ENCODE measurements at regions not wholly inside any gene's neighbourhood (a gene's known extent, or its start where the extent isn't known, plus 50 kb on each side); places are given as distances from the start of the nearest gene placed in this dataset.

DNA sequence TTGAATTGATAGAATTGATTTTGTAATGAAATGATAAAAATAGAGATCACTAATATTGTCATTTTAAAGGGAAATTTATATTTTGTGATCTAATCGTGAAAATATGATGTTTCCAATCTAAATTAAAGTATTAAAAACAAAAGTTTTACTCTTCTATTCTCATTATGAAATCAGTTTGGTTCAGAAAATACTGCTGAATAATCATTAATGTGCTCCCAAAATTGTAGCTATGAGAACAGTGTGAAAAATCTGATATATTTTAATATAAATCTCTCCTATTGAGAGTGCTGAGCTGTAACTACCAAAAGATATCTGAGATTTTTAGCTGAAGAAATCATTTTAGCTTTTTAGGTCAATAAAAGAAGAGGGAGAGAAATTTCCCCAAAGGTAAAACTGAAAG lies 287.5 kb upstream of the ANO3 start:
- TF ChIP-seq EHMT2 (IDR thresholded peaks at IDR 0.05; ENCODE audit: low read depth) = no peak
- TF ChIP-seq, protein P1, sequence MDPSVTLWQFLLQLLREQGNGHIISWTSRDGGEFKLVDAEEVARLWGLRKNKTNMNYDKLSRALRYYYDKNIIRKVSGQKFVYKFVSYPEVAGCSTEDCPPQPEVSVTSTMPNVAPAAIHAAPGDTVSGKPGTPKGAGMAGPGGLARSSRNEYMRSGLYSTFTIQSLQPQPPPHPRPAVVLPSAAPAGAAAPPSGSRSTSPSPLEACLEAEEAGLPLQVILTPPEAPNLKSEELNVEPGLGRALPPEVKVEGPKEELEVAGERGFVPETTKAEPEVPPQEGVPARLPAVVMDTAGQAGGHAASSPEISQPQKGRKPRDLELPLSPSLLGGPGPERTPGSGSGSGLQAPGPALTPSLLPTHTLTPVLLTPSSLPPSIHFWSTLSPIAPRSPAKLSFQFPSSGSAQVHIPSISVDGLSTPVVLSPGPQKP (IDR thresholded peaks at IDR 0.05; ENCODE audit: low read depth, low read length) = no peak
- TF ChIP-seq MAFK (IDR thresholded peaks at IDR 0.05; ENCODE audit: partially characterized antibody) = peak; percentile 57
- TF ChIP-seq, protein P2, sequence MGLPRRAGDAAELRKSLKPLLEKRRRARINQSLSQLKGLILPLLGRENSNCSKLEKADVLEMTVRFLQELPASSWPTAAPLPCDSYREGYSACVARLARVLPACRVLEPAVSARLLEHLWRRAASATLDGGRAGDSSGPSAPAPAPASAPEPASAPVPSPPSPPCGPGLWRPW (IDR thresholded peaks at IDR 0.05) = no peak
- no peak for TF ChIP-seq CEBPB (IDR thresholded peaks at IDR 0.05)
- TF ChIP-seq HOXA7 (CRISPR knock-in tag; IDR thresholded peaks at IDR 0.05) = no peak
- TF ChIP-seq ZFP36 (IDR thresholded peaks at IDR 0.05; ENCODE audit: borderline replicate concordance, partially characterized antibody) = no peak

DNA sequence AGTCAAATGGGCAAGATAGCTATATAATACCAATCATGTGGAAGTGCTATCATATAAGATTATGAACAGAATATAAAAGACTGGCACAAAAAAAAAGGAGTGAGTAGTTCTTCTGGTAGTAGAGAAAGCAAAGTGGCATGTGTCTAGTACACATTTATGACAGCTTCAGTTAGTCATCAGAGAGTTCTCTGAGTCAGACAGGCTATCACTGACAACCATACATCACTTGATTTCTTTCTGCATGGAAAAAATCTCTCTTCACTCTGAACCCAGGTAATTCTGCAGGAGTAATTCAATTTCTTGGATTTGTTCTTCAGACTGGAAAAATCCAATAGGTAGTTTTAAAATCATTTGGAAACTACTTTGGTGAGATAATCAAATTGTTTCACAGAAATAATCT lies 286.8 kb upstream of the ANO3 start:
- ATAC-seq (no peak), DNase-seq (ENCODE audit: low read depth in 1 of 2, low spot score in 1 of 2) (no peak), FAIRE-seq (no peak)
- ChIA-PET CTCF (no interaction called here), POLR2A (no interaction called here)
- no peak overlapping the region for H3K27ac ChIP-seq
- H3K4me2 ChIP-seq = no peak overlapping the region
- H3K4me3 ChIP-seq = no peak overlapping the region
- H3K9me3 ChIP-seq = no peaks in the 10 kb centered on the region
- TF ChIP-seq, protein P2 (IDR thresholded peaks at IDR 0.05) = no peak
- TF ChIP-seq FOSB (CRISPR knock-in tag; IDR thresholded peaks at IDR 0.05) = no peak
- TF ChIP-seq JUN (IDR thresholded peaks at IDR 0.05) = no peak
- TF ChIP-seq KDM5A (IDR thresholded peaks at IDR 0.05) = no peak
- TF ChIP-seq, protein P3, sequence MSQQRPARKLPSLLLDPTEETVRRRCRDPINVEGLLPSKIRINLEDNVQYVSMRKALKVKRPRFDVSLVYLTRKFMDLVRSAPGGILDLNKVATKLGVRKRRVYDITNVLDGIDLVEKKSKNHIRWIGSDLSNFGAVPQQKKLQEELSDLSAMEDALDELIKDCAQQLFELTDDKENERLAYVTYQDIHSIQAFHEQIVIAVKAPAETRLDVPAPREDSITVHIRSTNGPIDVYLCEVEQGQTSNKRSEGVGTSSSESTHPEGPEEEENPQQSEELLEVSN (IDR thresholded peaks at IDR 0.05; ENCODE audit: borderline replicate concordance, low read depth) = no peak
- TF ChIP-seq NPAS2 (CRISPR knock-in tag; IDR thresholded peaks at IDR 0.05; ENCODE audit: borderline replicate concordance) = no peak
- TF ChIP-seq HOXB5 (CRISPR knock-in tag; IDR thresholded peaks at IDR 0.05) = no peak
- TF ChIP-seq RAD21 (conservative IDR thresholded peaks at IDR 0.05 in 1 of 2, IDR thresholded peaks at IDR 0.05 in 1 of 2) = no peak
- no peak for TF ChIP-seq JUNB (IDR thresholded peaks at IDR 0.05)
- no peak for TF ChIP-seq BHLHE40 (IDR thresholded peaks at IDR 0.05; ENCODE audit: low read depth, low read length)
- TF ChIP-seq CHD2 (IDR thresholded peaks at IDR 0.05; ENCODE audit: low read length, partially characterized antibody) = no peak
- no peaks in the 10 kb centered on the region for H3K4me1 ChIP-seq

More for the DNA sequence above, 287.5 kb upstream of the ANO3 start:
- H3K27ac ChIP-seq = no peak overlapping the region
- ATAC-seq = no peak
- no peak for FAIRE-seq
- ChIA-PET CTCF (no interaction called here), POLR2A (no interaction called here)
- no peak for DNase-seq (ENCODE audit: low read depth in 1 of 2, low spot score in 1 of 2)
- no peak overlapping the region for H3K4me3 ChIP-seq
- H3K9me3 ChIP-seq = no peaks in the 10 kb centered on the region
- no peak overlapping the region for H3K4me2 ChIP-seq
- 5% methylated on average over 1 of the region's 1 CpG for WGBS (ENCODE audit: missing lambda C conversion rate)
- H3K4me1 ChIP-seq = no peaks in the 10 kb centered on the region

DNA sequence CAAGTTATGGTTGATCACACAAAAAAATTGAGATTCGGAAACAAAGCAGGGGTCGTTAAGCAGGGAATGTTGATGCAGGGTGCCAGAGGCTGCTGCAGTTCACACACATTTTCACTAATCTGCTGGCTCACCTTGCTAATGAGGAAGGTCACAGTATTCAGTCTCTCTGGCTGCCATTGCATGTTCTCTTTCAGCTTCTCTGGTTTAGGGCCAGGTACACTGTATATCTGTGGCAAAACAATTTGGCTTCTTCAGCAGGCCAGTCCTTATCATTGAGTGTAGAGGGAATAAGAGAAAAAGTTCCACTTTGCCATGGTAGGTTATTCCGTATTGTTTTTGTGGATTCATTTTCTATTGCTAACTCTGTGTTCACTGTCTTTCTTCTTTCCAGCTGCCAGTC lies 283.7 kb upstream of the ANO3 start:
- ChIA-PET CTCF (no interaction called here), POLR2A (no interaction called here)
- H3K9me3 ChIP-seq = no peaks in the 10 kb centered on the region
- WGBS (ENCODE audit: missing lambda C conversion rate) = 42% methylated on average over 3 of the region's 3 CpGs
- no peak overlapping the region for H3K4me3 ChIP-seq
- DNase-seq (ENCODE audit: low read depth in 1 of 2, low spot score in 1 of 2) (no peak), ATAC-seq (no peak), FAIRE-seq (no peak)
- H3K4me1 ChIP-seq = no peaks in the 10 kb centered on the region
- H3K4me2 ChIP-seq = no peak overlapping the region
- H3K27ac ChIP-seq = no peak overlapping the region
- no peak for TF ChIP-seq RAD21 (conservative IDR thresholded peaks at IDR 0.05 in 1 of 2, IDR thresholded peaks at IDR 0.05 in 1 of 2)
- TF ChIP-seq, protein P1 (IDR thresholded peaks at IDR 0.05; ENCODE audit: low read depth, low read length) = no peak
- no peak for TF ChIP-seq HDAC2 (IDR thresholded peaks at IDR 0.05)
- no peak for TF ChIP-seq GATA3 (IDR thresholded peaks at IDR 0.05; ENCODE audit: borderline replicate concordance)
- TF ChIP-seq, protein P4, sequence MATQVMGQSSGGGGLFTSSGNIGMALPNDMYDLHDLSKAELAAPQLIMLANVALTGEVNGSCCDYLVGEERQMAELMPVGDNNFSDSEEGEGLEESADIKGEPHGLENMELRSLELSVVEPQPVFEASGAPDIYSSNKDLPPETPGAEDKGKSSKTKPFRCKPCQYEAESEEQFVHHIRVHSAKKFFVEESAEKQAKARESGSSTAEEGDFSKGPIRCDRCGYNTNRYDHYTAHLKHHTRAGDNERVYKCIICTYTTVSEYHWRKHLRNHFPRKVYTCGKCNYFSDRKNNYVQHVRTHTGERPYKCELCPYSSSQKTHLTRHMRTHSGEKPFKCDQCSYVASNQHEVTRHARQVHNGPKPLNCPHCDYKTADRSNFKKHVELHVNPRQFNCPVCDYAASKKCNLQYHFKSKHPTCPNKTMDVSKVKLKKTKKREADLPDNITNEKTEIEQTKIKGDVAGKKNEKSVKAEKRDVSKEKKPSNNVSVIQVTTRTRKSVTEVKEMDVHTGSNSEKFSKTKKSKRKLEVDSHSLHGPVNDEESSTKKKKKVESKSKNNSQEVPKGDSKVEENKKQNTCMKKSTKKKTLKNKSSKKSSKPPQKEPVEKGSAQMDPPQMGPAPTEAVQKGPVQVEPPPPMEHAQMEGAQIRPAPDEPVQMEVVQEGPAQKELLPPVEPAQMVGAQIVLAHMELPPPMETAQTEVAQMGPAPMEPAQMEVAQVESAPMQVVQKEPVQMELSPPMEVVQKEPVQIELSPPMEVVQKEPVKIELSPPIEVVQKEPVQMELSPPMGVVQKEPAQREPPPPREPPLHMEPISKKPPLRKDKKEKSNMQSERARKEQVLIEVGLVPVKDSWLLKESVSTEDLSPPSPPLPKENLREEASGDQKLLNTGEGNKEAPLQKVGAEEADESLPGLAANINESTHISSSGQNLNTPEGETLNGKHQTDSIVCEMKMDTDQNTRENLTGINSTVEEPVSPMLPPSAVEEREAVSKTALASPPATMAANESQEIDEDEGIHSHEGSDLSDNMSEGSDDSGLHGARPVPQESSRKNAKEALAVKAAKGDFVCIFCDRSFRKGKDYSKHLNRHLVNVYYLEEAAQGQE (IDR thresholded peaks at IDR 0.05) = no peak
- no peak for TF ChIP-seq HOXB13 (CRISPR knock-in tag; IDR thresholded peaks at IDR 0.05; ENCODE audit: low read depth)
- no peak for TF ChIP-seq FOSL2 (IDR thresholded peaks at IDR 0.05)
- TF ChIP-seq FOSL2 (CRISPR knock-in tag; IDR thresholded peaks at IDR 0.05) = no peak
- no peak for TF ChIP-seq MAFK (IDR thresholded peaks at IDR 0.05; ENCODE audit: partially characterized antibody)
- no peak for TF ChIP-seq EP300 (IDR thresholded peaks at IDR 0.05)
- TF ChIP-seq CHD2 (IDR thresholded peaks at IDR 0.05; ENCODE audit: low read length, partially characterized antibody) = no peak
- no peak for TF ChIP-seq POLR2AphosphoS2 (conservative IDR thresholded peaks at IDR 0.05; ENCODE audit: low read length)
- TF ChIP-seq, protein P5, sequence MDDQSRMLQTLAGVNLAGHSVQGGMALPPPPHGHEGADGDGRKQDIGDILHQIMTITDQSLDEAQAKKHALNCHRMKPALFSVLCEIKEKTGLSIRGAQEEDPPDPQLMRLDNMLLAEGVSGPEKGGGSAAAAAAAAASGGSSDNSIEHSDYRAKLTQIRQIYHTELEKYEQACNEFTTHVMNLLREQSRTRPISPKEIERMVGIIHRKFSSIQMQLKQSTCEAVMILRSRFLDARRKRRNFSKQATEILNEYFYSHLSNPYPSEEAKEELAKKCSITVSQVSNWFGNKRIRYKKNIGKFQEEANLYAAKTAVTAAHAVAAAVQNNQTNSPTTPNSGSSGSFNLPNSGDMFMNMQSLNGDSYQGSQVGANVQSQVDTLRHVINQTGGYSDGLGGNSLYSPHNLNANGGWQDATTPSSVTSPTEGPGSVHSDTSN (IDR thresholded peaks at IDR 0.05) = no peak
- TF ChIP-seq KDM1A (IDR thresholded peaks at IDR 0.05; ENCODE audit: low read depth) = no peak

Measured in A549 (cell line).